Activated CD8-positive, alpha-beta T cell treated with anti-CD3 and anti-CD28 coated beads for 36 hours (primary cell): ENCODE measurements at regions not wholly inside any gene's neighbourhood (a gene's known extent, or its start where the extent isn't known, plus 50 kb on each side); places are given as distances from the start of the nearest gene placed in this dataset.
"Not testable (repeated sequence)": the region's sequence is repeated elsewhere in the genome, so short reads cannot be mapped to it uniquely, and the experiment has no call there.

Source experiments
- ATAC-seq: fragments of 200-7000 bp; cut with Tn5 transposase; one replicate; pipeline ENCODE4 v1.10.0; 2021; ENCODE audit warnings: mild to moderate bottlenecking, moderate library complexity
- CTCF ChIA-PET: fragments of 350-600 bp; sonication (Branson Sonifier 250); formaldehyde crosslinking; loops from one replicate; lab custom pipeline; 2021; ENCODE audit warnings: antibody characterized with exemption; lab: Charles Lee
- POLR2A ChIA-PET: fragments of 350-600 bp; sonication (Branson Sonifier 250); formaldehyde crosslinking; loops from one replicate; lab custom pipeline; 2021; ENCODE audit warnings: antibody characterized with exemption; lab: Charles Lee
- DNase-seq: peaks from one replicate; pipeline ENCODE4 v3.0.0-alpha.2; 2020
- H3K27ac Mint-ChIP-seq: one replicate; pipeline ENCODE4 v1.8.0; 2021; ENCODE audit warnings: mild to moderate bottlenecking, mixed read lengths
- H3K27me3 Mint-ChIP-seq: one replicate; pipeline ENCODE4 v1.8.0; 2021; ENCODE audit warnings: mixed read lengths
- H3K36me3 Mint-ChIP-seq: one replicate; pipeline ENCODE4 v1.8.0; 2021; ENCODE audit warnings: low read depth, mixed read lengths
- H3K4me1 Mint-ChIP-seq: one replicate; pipeline ENCODE4 v1.8.0; 2021; ENCODE audit warnings: low read depth, mixed read lengths
- H3K4me3 Mint-ChIP-seq: one replicate; pipeline ENCODE4 v1.8.0; 2021; ENCODE audit warnings: mild to moderate bottlenecking, moderate library complexity, mixed read lengths
- H3K9me3 Mint-ChIP-seq: one replicate; pipeline ENCODE4 v1.8.0; 2021; ENCODE audit warnings: mixed read lengths
- intact Hi-C: fragments of 100-400 bp; cut with micrococcal nuclease; formaldehyde crosslinking; loops from one replicate; pipeline ENCODE4 v1.10.0; 2022
- TF ChIP-seq, protein P1 (sequence below): fragments of 200-600 bp; IDR thresholded peaks from one replicate; pipeline ENCODE4 v1.8.0; 2022; ENCODE audit warnings: antibody characterized with exemption, mild to moderate bottlenecking

GRCh38 chr4:45283352-45283751 lies 557.0 kb upstream of the GNPDA2 start:
- DNase-seq = no peak
- Mint-ChIP-seq H3K4me1 (no peaks in the 10 kb centered on the region), H3K36me3 (no peaks in the 10 kb centered on the region), H3K27ac (no peak overlapping the region), H3K4me3 (no peak overlapping the region), H3K27me3 (no peaks in the 10 kb centered on the region), H3K9me3 (peaks cover 10% of the 10 kb centered on the region)
- POLR2A ChIA-PET = no interaction called here
- CTCF ChIA-PET = no interaction called here
- TF ChIP-seq, protein P1, sequence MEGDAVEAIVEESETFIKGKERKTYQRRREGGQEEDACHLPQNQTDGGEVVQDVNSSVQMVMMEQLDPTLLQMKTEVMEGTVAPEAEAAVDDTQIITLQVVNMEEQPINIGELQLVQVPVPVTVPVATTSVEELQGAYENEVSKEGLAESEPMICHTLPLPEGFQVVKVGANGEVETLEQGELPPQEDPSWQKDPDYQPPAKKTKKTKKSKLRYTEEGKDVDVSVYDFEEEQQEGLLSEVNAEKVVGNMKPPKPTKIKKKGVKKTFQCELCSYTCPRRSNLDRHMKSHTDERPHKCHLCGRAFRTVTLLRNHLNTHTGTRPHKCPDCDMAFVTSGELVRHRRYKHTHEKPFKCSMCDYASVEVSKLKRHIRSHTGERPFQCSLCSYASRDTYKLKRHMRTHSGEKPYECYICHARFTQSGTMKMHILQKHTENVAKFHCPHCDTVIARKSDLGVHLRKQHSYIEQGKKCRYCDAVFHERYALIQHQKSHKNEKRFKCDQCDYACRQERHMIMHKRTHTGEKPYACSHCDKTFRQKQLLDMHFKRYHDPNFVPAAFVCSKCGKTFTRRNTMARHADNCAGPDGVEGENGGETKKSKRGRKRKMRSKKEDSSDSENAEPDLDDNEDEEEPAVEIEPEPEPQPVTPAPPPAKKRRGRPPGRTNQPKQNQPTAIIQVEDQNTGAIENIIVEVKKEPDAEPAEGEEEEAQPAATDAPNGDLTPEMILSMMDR = no peak
- no peak for ATAC-seq
- intact Hi-C loops = no loop called here

GRCh38 chr4:45280121-45280520 lies 553.8 kb upstream of the GNPDA2 start:
- Mint-ChIP-seq H3K27ac (no peak overlapping the region), H3K4me3 (no peak overlapping the region), H3K36me3 (no peaks in the 10 kb centered on the region), H3K27me3 (no peaks in the 10 kb centered on the region), H3K4me1 (no peaks in the 10 kb centered on the region), H3K9me3 (peaks cover 4% of the 10 kb centered on the region)
- ChIA-PET CTCF (no interaction called here), POLR2A (no interaction called here)
- no peak for ATAC-seq
- intact Hi-C loops = no loop called here
- DNase-seq = no peak
- TF ChIP-seq, protein P1 = no peak

GRCh38 chr4:45275862-45276261 lies 549.5 kb upstream of the GNPDA2 start:
- POLR2A ChIA-PET = no interaction called here
- Mint-ChIP-seq H3K27me3 (no peaks in the 10 kb centered on the region), H3K36me3 (no peaks in the 10 kb centered on the region), H3K9me3 (peaks cover 2% of the 10 kb centered on the region), H3K4me1 (no peaks in the 10 kb centered on the region), H3K4me3 (no peak overlapping the region), H3K27ac (no peak overlapping the region)
- TF ChIP-seq, protein P1 = no peak
- DNase-seq (no peak), ATAC-seq (no peak)
- CTCF ChIA-PET = no interaction called here
- intact Hi-C loops = no loop called here

DNA sequence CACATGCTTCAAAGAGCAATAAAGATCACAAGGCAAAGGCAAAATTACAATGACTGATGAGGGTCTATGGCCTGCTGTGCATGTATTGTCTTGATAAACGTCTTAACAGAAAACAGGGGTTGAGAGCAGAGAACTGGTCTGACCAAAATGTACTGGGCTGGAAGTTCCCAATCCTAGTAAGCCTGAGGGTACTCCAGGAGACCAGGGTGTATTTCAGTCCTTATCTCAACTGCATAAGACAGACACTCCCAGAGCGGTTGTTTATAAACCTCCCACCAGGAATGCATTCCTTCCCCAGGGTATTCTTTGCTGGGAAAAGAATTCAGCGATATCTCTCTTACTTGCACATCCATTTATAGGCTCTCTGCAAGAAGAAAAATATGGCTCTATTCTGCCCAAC lies 521.8 kb upstream of the GNPDA2 start:
- ATAC-seq, H3K36me3 Mint-ChIP-seq, H3K4me3 Mint-ChIP-seq, H3K9me3 Mint-ChIP-seq, H3K27me3 Mint-ChIP-seq, H3K4me1 Mint-ChIP-seq, POLR2A ChIA-PET, DNase-seq, CTCF ChIA-PET, H3K27ac Mint-ChIP-seq, intact Hi-C loops: not testable (repeated sequence)

GRCh38 chr4:45241976-45242375 lies 515.6 kb upstream of the GNPDA2 start:
- no peaks in the 10 kb centered on the region for H3K36me3 Mint-ChIP-seq
- H3K27me3 Mint-ChIP-seq = no peaks in the 10 kb centered on the region
- intact Hi-C loops = no loop called here
- H3K4me3 Mint-ChIP-seq = no peak overlapping the region
- H3K27ac Mint-ChIP-seq = no peak overlapping the region
- TF ChIP-seq, protein P1 = no peak
- ChIA-PET POLR2A (no interaction called here), CTCF (no interaction called here)
- no peak for DNase-seq
- ATAC-seq = no peak
- H3K9me3 Mint-ChIP-seq = peaks cover 5% of the 10 kb centered on the region
- H3K4me1 Mint-ChIP-seq = no peaks in the 10 kb centered on the region

- H3K9me3 Mint-ChIP-seq = peaks cover 9% of the 10 kb centered on the region
- TF ChIP-seq, protein P1 = no peak
- H3K4me1 Mint-ChIP-seq = no peaks in the 10 kb centered on the region
- no peak overlapping the region for H3K27ac Mint-ChIP-seq
- H3K27me3 Mint-ChIP-seq = no peaks in the 10 kb centered on the region
- no peak for ATAC-seq
- no peak overlapping the region for H3K4me3 Mint-ChIP-seq
- DNase-seq = no peak
- no peaks in the 10 kb centered on the region for H3K36me3 Mint-ChIP-seq
- ChIA-PET POLR2A (no interaction called here), CTCF (no interaction called here)
- intact Hi-C loops = no loop called here
Observed at GRCh38 chr4:45229206-45229605, 502.9 kb upstream of the GNPDA2 start.
